Glutamatergic neuron (in vitro differentiated cells): ENCODE measurements at regions not wholly inside any gene's neighbourhood (a gene's known extent, or its start where the extent isn't known, plus 50 kb on each side); places are given as distances from the start of the nearest gene placed in this dataset.

Experiments used
- DNase-seq: peaks from one replicate; pipeline ENCODE4 v3.0.0; 2022
- H3K27ac Mint-ChIP-seq: one replicate; pipeline ENCODE4 v1.8.0; 2020; ENCODE audit warnings: mild to moderate bottlenecking, mixed read lengths, inconsistent platforms; ENCODE audit not compliant: unreplicated experiment
- H3K27me3 Mint-ChIP-seq: one replicate; pipeline ENCODE4 v1.8.0; 2020; ENCODE audit warnings: mild to moderate bottlenecking, moderate library complexity, mixed read lengths, inconsistent platforms; ENCODE audit not compliant: unreplicated experiment
- H3K36me3 Mint-ChIP-seq: one replicate; pipeline ENCODE4 v1.8.0; 2020; ENCODE audit warnings: mild to moderate bottlenecking, mixed read lengths, inconsistent platforms; ENCODE audit not compliant: unreplicated experiment
- H3K4me1 Mint-ChIP-seq: one replicate; pipeline ENCODE4 v1.8.0; 2020; ENCODE audit warnings: mild to moderate bottlenecking, low read depth, mixed read lengths, inconsistent platforms; ENCODE audit not compliant: unreplicated experiment
- H3K4me3 Mint-ChIP-seq: one replicate; pipeline ENCODE4 v1.8.0; 2020; ENCODE audit warnings: mild to moderate bottlenecking, mixed read lengths, inconsistent platforms; ENCODE audit not compliant: unreplicated experiment
- H3K9me3 Mint-ChIP-seq: one replicate; pipeline ENCODE4 v1.8.0; 2020; ENCODE audit warnings: mild to moderate bottlenecking, moderate library complexity, mixed read lengths, inconsistent platforms; ENCODE audit not compliant: unreplicated experiment
- CTCF ChIP-seq: fragments of 200-600 bp; sonication (generic); IDR thresholded peaks from one replicate; pipeline ENCODE4 v1.5.0; 2021; ENCODE audit not compliant: partially characterized antibody, unreplicated experiment

GRCh38 chr17:52477824-52478699 is 319.5 kb upstream of the CA10 start:
- no peaks in the 10 kb centered on the region for H3K36me3 Mint-ChIP-seq
- no peak overlapping the region for H3K4me3 Mint-ChIP-seq
- TF ChIP-seq CTCF: no peak
- no peak for DNase-seq
- H3K9me3 Mint-ChIP-seq: no peaks in the 10 kb centered on the region
- H3K4me1 Mint-ChIP-seq: no peaks in the 10 kb centered on the region
- H3K27me3 Mint-ChIP-seq: no peaks in the 10 kb centered on the region
- no peak overlapping the region for H3K27ac Mint-ChIP-seq

- Mint-ChIP-seq H3K27me3 (no peaks in the 10 kb centered on the region), H3K9me3 (no peaks in the 10 kb centered on the region), H3K36me3 (no peaks in the 10 kb centered on the region), H3K27ac (no peak overlapping the region), H3K4me3 (no peak overlapping the region), H3K4me1 (no peaks in the 10 kb centered on the region)
- DNase-seq: no peak
- TF ChIP-seq CTCF: no peak
Observed at GRCh38 chr17:52476638-52477313, 318.3 kb upstream of the CA10 start.

DNA sequence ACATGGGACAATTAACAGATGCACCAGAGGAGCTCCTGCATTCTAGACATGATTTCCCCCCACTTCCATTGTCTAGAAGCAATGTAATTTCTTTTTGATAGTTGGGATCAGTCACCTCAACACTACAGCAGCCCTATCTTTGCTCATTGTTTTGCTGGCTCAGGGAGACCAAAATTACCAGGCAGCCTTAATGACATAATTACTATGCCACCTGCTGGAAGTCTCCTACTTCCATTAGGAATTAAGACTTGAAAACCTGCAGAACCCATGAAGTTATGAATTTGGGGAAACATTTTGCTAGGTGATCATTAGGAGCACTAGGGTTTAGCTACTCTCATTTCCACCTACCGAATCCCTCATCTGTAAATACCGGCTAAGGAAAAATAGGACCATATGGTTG is 312.0 kb upstream of the CA10 start:
- TF ChIP-seq CTCF: no peak
- Mint-ChIP-seq H3K9me3 (no peaks in the 10 kb centered on the region), H3K27me3 (no peaks in the 10 kb centered on the region), H3K4me1 (peaks cover 14% of the 10 kb centered on the region), H3K4me3 (no peak overlapping the region), H3K36me3 (no peaks in the 10 kb centered on the region), H3K27ac (no peak overlapping the region)
- no peak for DNase-seq

DNA sequence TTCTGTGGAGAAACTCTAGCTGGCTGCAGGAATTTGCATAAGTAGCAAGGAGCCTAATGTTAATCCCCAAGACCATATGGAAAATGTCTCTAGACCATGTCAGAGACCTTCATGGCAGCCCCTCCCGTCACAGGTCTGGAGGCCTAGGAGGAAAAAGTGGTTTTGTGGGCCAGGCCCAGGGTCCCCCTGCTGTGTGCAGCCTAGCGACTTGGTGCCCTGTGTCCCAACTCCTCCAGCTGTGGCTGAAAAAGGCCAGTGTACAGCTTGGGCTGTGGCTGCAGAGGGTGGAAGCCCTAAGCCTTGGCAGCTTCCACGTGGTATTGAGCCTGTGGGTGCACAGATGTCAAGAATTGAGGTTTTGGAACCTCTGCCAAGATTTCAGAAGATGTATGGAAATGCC is 306.9 kb upstream of the CA10 start:
- H3K4me1 Mint-ChIP-seq: peaks cover 14% of the 10 kb centered on the region
- H3K9me3 Mint-ChIP-seq: peaks cover 1% of the 10 kb centered on the region
- DNase-seq: no peak

More for the DNA sequence above, 306.9 kb upstream of the CA10 start:
- no peak for TF ChIP-seq CTCF
- Mint-ChIP-seq H3K27me3 (no peaks in the 10 kb centered on the region), H3K27ac (no peak overlapping the region), H3K36me3 (no peaks in the 10 kb centered on the region), H3K4me3 (no peak overlapping the region)
